H1 (cell line): ENCODE measurements at regions not wholly inside any gene's neighbourhood (a gene's known extent, or its start where the extent isn't known, plus 50 kb on each side); places are given as distances from the start of the nearest gene placed in this dataset.

ENCODE experiments used
- CTCF ChIA-PET: fragments of 300-600 bp; sonication (Branson Sonifier 250); formaldehyde crosslinking; loops from one replicate; lab custom pipeline; 2021; ENCODE audit not compliant: partially characterized antibody; lab: Charles Lee
- POLR2A ChIA-PET: fragments of 300-600 bp; sonication (Branson Sonifier 250); formaldehyde crosslinking; loops from one replicate; lab custom pipeline; 2021; ENCODE audit warnings: inconsistent platforms; ENCODE audit not compliant: partially characterized antibody; lab: Charles Lee
- DNase-seq, 2 experiments: peaks; one replicate each; pipeline versions ENCODE4 v3.0.0 to v3.0.0-alpha.2; 2010 to 2022; ENCODE audit warnings: low spot score in 2 of 2, low read depth in 1 of 2, mixed read lengths in 1 of 2
- FAIRE-seq: peaks from 2 replicates; lab custom pipeline; 2011; peaks lifted over from hg19 to GRCh38; lab: Jason Lieb, UNC
- H2AFZ ChIP-seq: 2 replicates; pipeline ENCODE4 v1.8.1; 2012; ENCODE audit warnings: low read length, inconsistent platforms
- H2AK5ac ChIP-seq: 2 replicates; pipeline ENCODE4 v1.6.1; 2013; ENCODE audit warnings: low read depth, low read length
- H2BK120ac ChIP-seq: replicated peaks from 2 replicates; pipeline ENCODE3; 2013; ENCODE audit warnings: low read depth, low read length, inconsistent platforms
- H2BK12ac ChIP-seq: 2 replicates; pipeline ENCODE4 v1.6.1; 2013; ENCODE audit warnings: low read depth, low read length
- H2BK15ac ChIP-seq: 2 replicates; pipeline ENCODE4 v1.6.1; 2013; ENCODE audit warnings: low read length
- H2BK20ac ChIP-seq: 2 replicates; pipeline ENCODE4 v1.6.1; 2013; ENCODE audit warnings: low read length
- H2BK5ac ChIP-seq: 2 replicates; pipeline ENCODE4 v1.6.1; 2013; ENCODE audit warnings: low read depth, low read length
- H3K14ac ChIP-seq: 2 replicates; pipeline ENCODE4 v1.6.1; 2013; ENCODE audit warnings: inconsistent platforms; ENCODE audit not compliant: insufficient read length
- H3K18ac ChIP-seq: 2 replicates; pipeline ENCODE4 v1.6.1; 2013; ENCODE audit warnings: low read length; ENCODE audit errors: extremely low read depth
- H3K23ac ChIP-seq: 2 replicates; pipeline ENCODE4 v1.6.1; 2013; ENCODE audit warnings: inconsistent platforms; ENCODE audit not compliant: insufficient read length
- H3K23me2 ChIP-seq: 2 replicates; pipeline ENCODE4 v1.6.1; 2013; ENCODE audit warnings: low read depth, low read length
- H3K27ac ChIP-seq: 2 replicates; pipeline ENCODE4 v1.6.1; 2011; ENCODE audit warnings: low read depth, low read length, inconsistent platforms
- H3K27me3 ChIP-seq, 4 experiments: replicated peaks in 1 of 4; 1 replicate in 1 of 4; 2 replicates in 3 of 4; pipeline versions ENCODE4 v1.6.1 to v1.8.1; 2011 to 2013; ENCODE audit warnings: low read length in 3 of 4, mild to moderate bottlenecking in 3 of 4, inconsistent platforms in 2 of 4, mixed read lengths in 2 of 4, moderate library complexity in 1 of 4; ENCODE audit not compliant: control insufficient read depth in 3 of 4, insufficient read depth in 3 of 4; ENCODE audit errors: extremely low read depth in 1 of 4
- H3K36me3 ChIP-seq, 4 experiments: 2 replicates each; pipeline versions ENCODE4 v1.6.1 to v1.8.1; 2011 to 2013; ENCODE audit warnings: mild to moderate bottlenecking in 4 of 4, low read length in 3 of 4, moderate library complexity in 2 of 4, control low read depth in 1 of 4, inconsistent platforms in 1 of 4; ENCODE audit not compliant: insufficient read depth in 4 of 4, control insufficient read depth in 2 of 4
- H3K4ac ChIP-seq: replicated peaks from 2 replicates; pipeline ENCODE3; 2013; ENCODE audit warnings: low read length, low read depth, mixed read lengths, inconsistent platforms; ENCODE audit not compliant: insufficient read length
- H3K4me1 ChIP-seq, 4 experiments: replicated peaks in 1 of 4; 1 replicate in 1 of 4; 2 replicates in 3 of 4; pipeline versions ENCODE4 v1.6.1 to v1.8.1; 2011 to 2013; ENCODE audit warnings: low read length in 3 of 4, inconsistent platforms in 2 of 4, mixed read lengths in 1 of 4; ENCODE audit not compliant: insufficient read depth in 4 of 4, control insufficient read depth in 3 of 4
- H3K4me2 ChIP-seq, 2 experiments: 2 replicates each; pipeline versions ENCODE4 v1.6.1 to v1.8.1; 2011 to 2013; ENCODE audit warnings: low read depth in 2 of 2, low read length in 2 of 2, control low read depth in 1 of 2, inconsistent platforms in 1 of 2, mild to moderate bottlenecking in 1 of 2; ENCODE audit not compliant: insufficient read depth in 1 of 2
- H3K4me3 ChIP-seq, 4 experiments: fragments of 200-600, 300-600 bp in 1 of 4; sonication (generic), shearing (Covaris generic), sonication (Bioruptor Twin) in 1 of 4; 2 replicates each; pipeline versions ENCODE4 v1.5.1 to v1.8.1; 2011 to 2016; ENCODE audit warnings: low read length in 4 of 4, low read depth in 3 of 4, control low read depth in 2 of 4, inconsistent platforms in 2 of 4, mild to moderate bottlenecking in 2 of 4, mixed read lengths in 1 of 4, moderate library complexity in 1 of 4; ENCODE audit not compliant: insufficient read depth in 2 of 4; ENCODE audit errors: extremely low read depth in 1 of 4
- H3K56ac ChIP-seq: replicated peaks from 2 replicates; pipeline ENCODE3; 2013; ENCODE audit warnings: low read depth, mild to moderate bottlenecking, mixed read lengths, low read length, inconsistent platforms; ENCODE audit not compliant: insufficient read length
- H3K79me1 ChIP-seq: 2 replicates; pipeline ENCODE4 v1.6.1; 2013; ENCODE audit warnings: low read depth, low read length, control low read depth
- H3K79me2 ChIP-seq, 2 experiments: 2 replicates each; pipeline versions ENCODE4 v1.6.1 to v1.8.1; 2012 to 2013; ENCODE audit warnings: low read length in 2 of 2, mild to moderate bottlenecking in 2 of 2, inconsistent platforms in 1 of 2; ENCODE audit not compliant: insufficient read depth in 2 of 2, control insufficient read depth in 1 of 2
- H3K9ac ChIP-seq, 4 experiments: replicated peaks in 1 of 4; 1 replicate in 1 of 4; 2 replicates in 3 of 4; pipeline versions ENCODE4 v1.6.1 to v1.8.1; 2011 to 2013; ENCODE audit warnings: low read depth in 3 of 4, low read length in 3 of 4, control low read depth in 2 of 4, mild to moderate bottlenecking in 2 of 4, moderate library complexity in 2 of 4, inconsistent platforms in 1 of 4; ENCODE audit errors: extremely low read depth in 1 of 4
- H3K9me3 ChIP-seq, 2 experiments: 2 replicates each; pipeline versions ENCODE4 v1.6.1 to v1.8.1; 2012 to 2013; ENCODE audit warnings: mild to moderate bottlenecking in 2 of 2, moderate library complexity in 2 of 2, control low read depth in 1 of 2, inconsistent platforms in 1 of 2, low read depth in 1 of 2, low read length in 1 of 2, mixed read lengths in 1 of 2; ENCODE audit not compliant: insufficient read depth in 2 of 2
- H4K20me1 ChIP-seq, 2 experiments: replicated peaks in 1 of 2; 2 replicates each; pipeline versions ENCODE3 to v1.8.1; 2011 to 2013; ENCODE audit warnings: inconsistent platforms in 2 of 2, low read length in 2 of 2, mild to moderate bottlenecking in 1 of 2; ENCODE audit not compliant: insufficient read depth in 2 of 2, control insufficient read depth in 1 of 2
- H4K5ac ChIP-seq: 2 replicates; pipeline ENCODE4 v1.6.1; 2013; ENCODE audit warnings: low read length, low read depth, mixed read lengths, inconsistent platforms; ENCODE audit not compliant: insufficient read length
- H4K8ac ChIP-seq: 2 replicates; pipeline ENCODE4 v1.8.0; 2013; ENCODE audit warnings: mild to moderate bottlenecking, moderate library complexity, low read length, inconsistent platforms; ENCODE audit not compliant: insufficient read depth; ENCODE audit errors: extremely low read depth
- H4K91ac ChIP-seq: replicated peaks from 2 replicates; pipeline ENCODE3; 2013; ENCODE audit warnings: low read length, mixed read lengths, inconsistent platforms; ENCODE audit not compliant: insufficient read length
- ATF3 ChIP-seq: IDR thresholded peaks from 2 replicates; pipeline ENCODE4 v1.6.1; 2011; ENCODE audit warnings: low read depth, mild to moderate bottlenecking, low read length; ENCODE audit not compliant: insufficient read depth
- CBX5 ChIP-seq: fragments of 300-800, 300-1000 bp; sonication (generic); IDR thresholded peaks from 2 replicates; pipeline ENCODE4 v1.7.1; 2016; ENCODE audit warnings: antibody characterized with exemption, low read length, low read depth
- CEBPB ChIP-seq: IDR thresholded peaks from 2 replicates; pipeline ENCODE4 v1.6.1; 2012; ENCODE audit warnings: low read depth, low read length
- CREB1 ChIP-seq: IDR thresholded peaks from 2 replicates; pipeline ENCODE4 v1.6.1; 2012; ENCODE audit warnings: inconsistent platforms
- FOSL1 ChIP-seq: IDR thresholded peaks from 2 replicates; pipeline ENCODE4 v1.6.1; 2011; ENCODE audit warnings: mild to moderate bottlenecking, low read depth, low read length, moderate library complexity; ENCODE audit not compliant: insufficient read depth
- HDAC6 ChIP-seq: IDR thresholded peaks from one replicate; pipeline ENCODE4 v1.7.1; 2012; ENCODE audit warnings: low read depth, mild to moderate bottlenecking, inconsistent platforms, low read length, moderate library complexity
- JUN ChIP-seq: IDR thresholded peaks from 2 replicates; pipeline ENCODE4 v1.6.1; 2011; ENCODE audit warnings: low read depth, mild to moderate bottlenecking, improper control_type of control experiment, low read length
- KDM1A ChIP-seq: fragments of 200-600, 300-600 bp; sonication (generic); IDR thresholded peaks from 2 replicates; pipeline ENCODE4 v1.7.1; 2016; ENCODE audit warnings: mild to moderate bottlenecking, low read length, borderline replicate concordance
- KDM5A ChIP-seq: fragments of 200-600 bp; IDR thresholded peaks from 2 replicates; pipeline ENCODE4 v1.7.1; 2012; ENCODE audit warnings: mild to moderate bottlenecking, low read length, inconsistent platforms, mixed read lengths
- POLR2A ChIP-seq, 2 experiments: IDR thresholded peaks; 1 replicate in 1 of 2; 2 replicates in 1 of 2; pipeline ENCODE4 v1.6.1; 2011; ENCODE audit warnings: low read depth in 2 of 2, low read length in 2 of 2, mild to moderate bottlenecking in 2 of 2; ENCODE audit errors: control extremely low read depth in 1 of 2
- RNF2 ChIP-seq: fragments of 200-900, 300-1000 bp; sonication (generic); IDR thresholded peaks from 2 replicates; pipeline ENCODE4 v1.7.1; 2016; ENCODE audit warnings: borderline replicate concordance, low read depth, mild to moderate bottlenecking, antibody characterized with exemption, low read length; ENCODE audit not compliant: poor library complexity, severe bottlenecking; ENCODE audit errors: missing control alignments
- SP4 ChIP-seq: IDR thresholded peaks from 2 replicates; pipeline ENCODE4 v1.6.1; 2012; ENCODE audit warnings: low read length, inconsistent platforms
- YY1 ChIP-seq: IDR thresholded peaks from 2 replicates; pipeline ENCODE4 v1.6.1; 2011; ENCODE audit warnings: low read depth, mild to moderate bottlenecking, low read length
- WGBS, 2 experiments: shearing (Covaris generic) in 1 of 2; methylation state at CpG; one replicate each; pipeline versions ENCODE4 v1.1.6 to v1.1.7; 2013 to 2015; ENCODE audit warnings: low lambda C conversion rate in 2 of 2, mixed read lengths in 2 of 2, inconsistent platforms in 1 of 2, low coverage in 1 of 2, missing lambda C conversion rate in 1 of 2; ENCODE audit not compliant: insufficient replicate concordance in 2 of 2, insufficient coverage in 1 of 2, insufficient read length in 1 of 2; ENCODE audit errors: extremely low coverage in 1 of 2, missing lambda C conversion rate in 1 of 2; 5-methylcytosine and 5-hydroxymethylcytosine counted together

DNA sequence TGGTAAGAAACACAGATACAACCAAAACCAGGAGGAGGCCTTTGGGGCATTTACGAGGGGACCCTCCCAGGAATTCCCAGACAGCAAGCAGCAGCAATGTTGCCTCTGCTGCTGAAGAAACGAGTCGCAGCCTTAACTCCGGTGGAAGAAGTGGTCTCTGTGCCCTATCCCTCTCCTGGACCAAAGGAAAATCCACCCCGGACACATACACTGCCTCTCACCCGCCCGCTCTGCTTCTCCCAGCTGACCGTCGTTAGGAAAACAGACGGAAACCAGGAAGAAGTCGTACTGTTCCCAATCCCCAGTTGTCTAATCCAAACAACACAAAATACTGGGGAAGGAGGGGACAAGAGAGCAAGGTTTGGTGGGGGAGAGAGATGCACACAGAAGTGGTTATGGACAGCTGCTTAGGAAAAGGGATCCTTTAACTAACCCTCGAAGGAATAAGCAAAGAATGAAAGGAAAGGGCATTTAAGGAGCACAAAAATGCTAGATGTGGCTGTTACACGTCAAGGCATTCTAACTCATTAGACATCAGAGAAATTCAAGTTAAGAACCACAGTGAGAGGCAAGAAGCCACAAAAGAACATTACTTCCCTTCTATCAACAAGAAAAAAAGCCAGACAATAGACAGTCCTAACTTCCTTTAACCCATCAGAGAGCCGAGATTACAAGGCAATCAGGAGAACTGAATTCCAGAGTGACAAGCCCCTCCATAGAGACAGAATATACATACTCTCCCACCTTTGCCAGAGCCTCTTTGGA, 71.9 kb downstream of the ACTL7B start:
- Histone ChIP-seq H2BK15ac (no peak overlapping the region), H3K27me3 (peaks cover 0 to under 1% (median under 1%) of the 10 kb centered on the region in 4 experiments; a peak in 1 of 7 replicates), H3K56ac (no peak overlapping the region), H4K20me1 (no peaks in the 10 kb centered on the region), H3K23ac (no peak overlapping the region), H2AK5ac (no peak overlapping the region), H3K4ac (no peak overlapping the region), H4K8ac (no peak overlapping the region; the same call in 1 of the 2 replicates), H2BK12ac (no peak overlapping the region), H3K79me1 (no peaks in the 10 kb centered on the region), H2BK20ac (no peak overlapping the region), H3K36me3 (no peaks in the 10 kb centered on the region), H3K9ac (no peak overlapping the region; a peak in 1 of 7 replicates), H3K4me2 (no peak overlapping the region), H3K79me2 (no peaks in the 10 kb centered on the region), H3K23me2 (no peaks in the 10 kb centered on the region), H3K14ac (no peak overlapping the region), H4K5ac (no peak overlapping the region), H3K9me3 (no peaks in the 10 kb centered on the region), H2AFZ (0 out of 2 replicates have a peak overlapping the region, but pooled peaks have one; percentile 45), H4K91ac (no peak overlapping the region), H2BK120ac (no peak overlapping the region), H2BK5ac (no peak overlapping the region), H3K4me3 (no peak overlapping the region), H3K27ac (no peak overlapping the region)
- no peak for FAIRE-seq
- DNase-seq = no peak
- POLR2A ChIA-PET = no interaction called here
- WGBS, 2 experiments = 81% methylated on average over 14 of the region's 14 CpGs; no CpG with 5 or more reads in 1 of the 2 experiments
- TF ChIP-seq KDM1A (no peak), ATF3 (no peak), RNF2 (no peak), JUN (no peak), CBX5 (no peak), POLR2A (IDR thresholded peaks at IDR 0.05; ENCODE audit: control extremely low read depth in 1 of 2, low read depth in 2 of 2, low read length in 2 of 2) (no peak), KDM5A (no peak), HDAC6 (no peak), CEBPB (no peak), CREB1 (no peak), FOSL1 (no peak), YY1 (no peak), SP4 (no peak)
- TF ChIP-seq, all 59 proteins: peak for 0
- CTCF ChIA-PET = interaction anchor here (0.6 kb wide), 1 partner anchor 1386 kb away, joined by 3 read pairs; no protein-coding TSS in a partner anchor
- Histone ChIP-seq H3K18ac (no peak overlapping the region), H3K4me1 (peaks cover 0 to 18% (median 3%) of the 10 kb centered on the region in 4 experiments; a peak in 5 of 7 replicates)
